GM12872 (cell line): ENCODE measurements at regions not wholly inside any gene's neighbourhood (a gene's known extent, or its start where the extent isn't known, plus 50 kb on each side); places are given as distances from the start of the nearest gene placed in this dataset.

Experiments used
- TF ChIP-seq, protein P1 (sequence below): IDR thresholded peaks from 3 replicates; pipeline ENCODE4 v1.5.1; 2011; ENCODE audit warnings: low read depth, mild to moderate bottlenecking, low read length, moderate library complexity; ENCODE audit not compliant: insufficient read depth

DNA sequence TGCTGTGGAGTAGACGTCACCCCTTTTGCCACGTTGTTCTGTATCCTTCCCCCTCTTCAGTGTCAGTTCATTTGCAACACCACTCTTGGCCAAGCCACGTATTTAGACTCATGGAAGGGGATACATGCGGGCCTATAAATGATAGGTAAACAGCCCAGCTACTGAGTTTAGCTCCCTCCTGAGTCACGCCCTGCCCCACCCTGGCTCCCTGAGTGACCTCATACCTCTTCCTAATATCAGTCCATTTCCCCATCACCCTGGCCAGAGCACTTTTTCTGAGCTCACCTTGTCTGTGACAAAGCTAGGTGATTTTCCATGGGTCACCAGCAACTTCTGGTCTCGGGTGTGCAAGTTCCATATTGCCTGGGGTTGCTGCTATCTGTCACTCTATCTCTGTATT lies 147.2 kb upstream of the MAF start:
- TF ChIP-seq, protein P1, sequence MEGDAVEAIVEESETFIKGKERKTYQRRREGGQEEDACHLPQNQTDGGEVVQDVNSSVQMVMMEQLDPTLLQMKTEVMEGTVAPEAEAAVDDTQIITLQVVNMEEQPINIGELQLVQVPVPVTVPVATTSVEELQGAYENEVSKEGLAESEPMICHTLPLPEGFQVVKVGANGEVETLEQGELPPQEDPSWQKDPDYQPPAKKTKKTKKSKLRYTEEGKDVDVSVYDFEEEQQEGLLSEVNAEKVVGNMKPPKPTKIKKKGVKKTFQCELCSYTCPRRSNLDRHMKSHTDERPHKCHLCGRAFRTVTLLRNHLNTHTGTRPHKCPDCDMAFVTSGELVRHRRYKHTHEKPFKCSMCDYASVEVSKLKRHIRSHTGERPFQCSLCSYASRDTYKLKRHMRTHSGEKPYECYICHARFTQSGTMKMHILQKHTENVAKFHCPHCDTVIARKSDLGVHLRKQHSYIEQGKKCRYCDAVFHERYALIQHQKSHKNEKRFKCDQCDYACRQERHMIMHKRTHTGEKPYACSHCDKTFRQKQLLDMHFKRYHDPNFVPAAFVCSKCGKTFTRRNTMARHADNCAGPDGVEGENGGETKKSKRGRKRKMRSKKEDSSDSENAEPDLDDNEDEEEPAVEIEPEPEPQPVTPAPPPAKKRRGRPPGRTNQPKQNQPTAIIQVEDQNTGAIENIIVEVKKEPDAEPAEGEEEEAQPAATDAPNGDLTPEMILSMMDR: no peak

DNA sequence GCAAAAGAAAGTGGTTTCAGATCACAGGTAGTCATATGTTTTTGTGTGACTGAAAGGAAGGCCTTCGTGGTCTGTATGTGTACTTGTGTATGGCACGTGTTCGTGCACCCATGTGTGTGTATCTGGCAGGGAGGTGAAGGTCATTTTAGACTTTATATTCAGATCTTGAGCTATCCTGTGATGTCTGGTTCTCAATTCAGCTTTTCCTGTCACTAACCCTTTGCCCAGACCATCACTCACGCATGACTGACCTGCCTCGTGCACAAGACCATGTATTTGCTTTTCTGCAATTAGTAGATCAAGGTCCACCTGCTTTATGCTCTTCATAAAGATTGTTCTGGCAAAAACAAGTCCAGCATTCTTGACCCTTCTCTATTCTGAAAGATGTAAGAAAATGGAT lies 139.7 kb upstream of the MAF start:
- TF ChIP-seq, protein P1: no peak

DNA sequence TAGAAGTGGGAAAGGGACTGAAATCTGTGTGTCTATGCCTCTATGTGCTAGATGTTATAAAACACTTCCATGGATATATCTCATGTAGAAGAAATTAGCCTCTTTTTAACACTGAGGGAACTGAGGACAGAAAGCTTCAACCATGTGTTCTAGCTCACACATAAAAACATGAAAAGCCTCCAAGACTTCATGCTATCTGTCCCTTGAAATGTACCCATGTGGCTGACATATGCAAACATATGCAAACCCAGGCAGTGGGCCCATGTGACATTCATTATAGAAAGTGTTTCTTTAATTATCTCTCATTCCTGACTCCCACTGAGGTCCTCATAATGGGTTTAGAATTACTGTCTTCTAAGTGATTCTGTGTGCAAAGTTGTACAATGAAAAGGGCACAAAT lies 134.7 kb upstream of the MAF start:
- TF ChIP-seq, protein P1: no peak

DNA sequence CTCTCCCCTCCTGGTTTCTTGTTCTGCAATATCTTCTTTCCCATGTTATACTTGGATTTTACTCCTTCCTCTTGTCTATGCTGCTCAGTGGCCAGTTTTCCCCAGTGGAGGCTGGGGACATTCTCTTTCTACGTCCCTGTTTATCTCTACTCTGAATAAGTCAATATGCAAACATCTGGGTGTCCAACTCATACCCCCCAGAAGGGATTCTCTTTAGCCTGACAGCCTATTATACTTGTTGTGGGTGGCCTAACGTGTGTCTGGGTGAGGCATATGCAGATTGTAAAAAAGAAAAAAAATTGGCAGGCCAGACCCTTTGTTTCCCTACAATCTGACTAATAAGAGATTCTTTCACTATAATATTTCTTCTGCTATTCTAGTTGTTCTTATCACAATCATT lies 134.2 kb upstream of the MAF start:
- TF ChIP-seq, protein P1: no peak

DNA sequence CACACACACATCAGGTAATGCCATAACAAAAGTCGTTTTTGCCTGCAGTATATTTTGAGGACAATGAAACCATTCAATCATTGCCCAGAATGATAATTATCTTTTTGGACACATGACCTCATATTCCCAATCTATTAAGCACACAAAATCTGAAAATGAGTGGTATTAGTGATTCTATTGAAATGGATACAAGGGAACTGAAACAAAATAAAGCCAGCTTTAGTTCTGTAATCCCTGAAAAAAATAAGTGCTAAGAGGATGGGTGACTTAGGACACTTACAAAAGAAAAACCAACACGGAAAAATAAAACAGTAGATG lies 128.3 kb upstream of the MAF start:
- TF ChIP-seq, protein P1: no peak

DNA sequence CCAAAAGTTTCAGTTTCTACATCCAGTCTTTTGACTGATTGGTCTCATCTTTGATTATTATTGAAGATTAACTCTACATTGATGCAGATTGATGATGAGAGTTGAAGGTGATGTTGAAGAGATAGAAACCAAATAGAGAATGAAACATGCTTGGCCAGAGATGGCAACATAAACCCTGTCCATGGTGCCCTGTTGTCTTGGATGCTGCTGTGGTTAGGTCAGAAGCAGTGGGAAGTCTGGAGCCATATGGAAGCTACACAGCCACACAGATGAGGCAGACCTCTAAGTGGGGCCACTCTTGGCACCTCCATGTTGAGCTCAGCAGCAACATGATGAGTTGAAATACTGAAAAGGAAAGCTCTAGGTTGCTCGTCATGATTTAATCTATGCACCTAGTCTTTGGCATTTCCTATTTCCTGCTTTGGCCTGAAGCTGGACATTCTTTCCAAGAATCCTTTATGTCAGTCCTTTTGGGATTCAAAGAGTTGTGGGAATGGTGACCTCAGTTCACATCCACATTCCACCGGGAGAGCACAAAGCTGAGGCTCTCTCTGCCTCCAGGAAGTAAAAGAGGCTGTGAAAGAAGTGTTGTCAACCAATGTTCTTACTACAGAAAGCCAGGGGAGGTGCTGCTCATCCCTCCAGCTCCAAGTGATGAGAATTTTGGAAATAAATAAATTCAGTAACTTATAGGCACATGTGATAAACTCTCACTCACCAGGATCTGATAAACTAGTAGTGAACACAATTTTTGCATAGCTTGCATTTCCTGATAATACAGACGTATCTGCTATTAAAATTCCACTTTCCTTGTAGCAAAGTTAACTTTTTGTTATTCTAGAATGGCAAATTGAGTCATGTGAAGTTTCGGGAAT lies 127.7 kb upstream of the MAF start:
- TF ChIP-seq, protein P1: no peak

DNA sequence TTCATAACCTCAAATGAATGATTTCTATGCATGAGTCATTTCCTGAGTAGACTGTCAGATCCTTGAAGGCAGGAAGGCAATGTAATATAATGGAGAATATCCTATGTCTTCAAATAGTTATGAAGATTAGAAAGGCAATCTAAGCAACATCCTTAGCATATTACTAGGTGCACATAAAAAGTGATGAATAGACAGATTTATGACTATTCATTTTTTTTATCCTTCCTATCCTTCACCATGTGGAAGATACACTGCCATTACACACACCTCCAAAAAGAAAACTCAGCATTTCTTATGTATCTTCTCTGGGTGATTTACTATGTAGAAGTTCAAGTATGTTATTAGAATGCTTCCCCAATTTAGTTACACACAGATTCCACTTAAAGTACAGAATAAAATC lies 126.4 kb upstream of the MAF start:
- TF ChIP-seq, protein P1: no peak

DNA sequence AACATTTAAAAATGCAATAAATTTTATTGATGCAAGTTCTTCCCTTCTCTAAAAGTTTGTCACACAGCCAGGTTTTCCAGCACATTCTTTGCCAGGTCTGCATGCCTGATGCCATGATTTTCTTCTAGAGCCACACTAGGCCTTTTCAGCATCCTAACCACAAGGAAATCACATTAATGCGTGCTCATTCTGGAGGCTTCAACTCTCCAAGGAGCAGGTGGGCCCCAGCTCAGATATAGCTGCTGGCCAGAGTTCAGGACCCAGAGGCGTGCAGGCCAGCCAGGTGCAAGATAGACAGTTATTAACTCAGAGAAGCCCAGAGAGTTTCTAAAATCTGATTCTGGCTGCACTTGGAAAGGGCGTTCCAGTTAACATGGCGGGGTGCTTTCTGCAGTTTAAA lies 124.5 kb upstream of the MAF start:
- TF ChIP-seq, protein P1: no peak
